ENCODE measurements at regions not wholly inside any gene's neighbourhood (a gene's known extent, or its start where the extent isn't known, plus 50 kb on each side); places are given as distances from the start of the nearest gene placed in this dataset.
"Not testable (repeated sequence)": the region's sequence is repeated elsewhere in the genome, so short reads cannot be mapped to it uniquely, and the experiment has no call there.

DNA sequence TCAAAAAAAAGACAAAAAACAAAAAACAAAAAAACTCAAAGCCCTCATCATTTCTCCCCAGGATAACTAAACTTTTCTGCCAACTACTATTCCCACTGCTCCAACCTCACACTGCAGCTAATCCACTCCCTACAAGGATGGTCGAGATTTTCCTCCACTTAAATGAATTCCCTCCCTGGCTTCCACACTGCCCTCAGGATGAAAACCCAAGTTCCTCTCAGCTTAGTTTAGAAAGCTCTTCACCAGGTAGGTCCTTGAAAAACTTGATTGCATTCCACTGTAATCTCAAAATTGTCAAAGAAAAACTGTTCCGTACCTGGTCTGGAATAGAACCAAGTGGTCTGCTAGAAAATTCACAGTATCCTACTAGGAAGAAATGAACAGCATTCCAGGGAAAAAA, 294.3 kb upstream of the KLF14 start:
- no peak for DNase-seq

- no peak for DNase-seq
These were observed 295.0 kb upstream of the KLF14 start for GRCh38 chr7:131029002-131029401.

- no peak for DNase-seq
These were observed 296.4 kb upstream of the MKLN1 start for GRCh38 chr7:131031099-131031868.

DNA sequence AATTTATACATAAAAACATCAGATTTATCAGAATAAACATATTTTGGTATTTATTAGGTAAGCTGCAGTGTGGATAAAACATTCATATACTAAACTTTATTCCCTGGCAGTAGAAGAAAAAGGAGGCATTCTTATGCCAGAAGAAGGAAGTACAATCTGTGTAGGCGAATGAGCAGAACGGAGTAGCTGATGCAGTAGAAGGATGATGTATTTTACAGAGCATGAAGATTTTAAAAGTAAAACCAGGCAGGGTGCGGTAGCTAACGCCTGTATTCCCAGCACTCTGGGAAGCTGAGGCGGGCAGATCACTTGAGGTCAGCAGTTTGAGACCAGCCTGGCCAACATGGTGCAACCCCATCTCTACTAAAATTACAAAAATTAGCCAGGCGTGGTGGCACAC, 294.9 kb upstream of the MKLN1 start:
- DNase-seq = no peak

DNA sequence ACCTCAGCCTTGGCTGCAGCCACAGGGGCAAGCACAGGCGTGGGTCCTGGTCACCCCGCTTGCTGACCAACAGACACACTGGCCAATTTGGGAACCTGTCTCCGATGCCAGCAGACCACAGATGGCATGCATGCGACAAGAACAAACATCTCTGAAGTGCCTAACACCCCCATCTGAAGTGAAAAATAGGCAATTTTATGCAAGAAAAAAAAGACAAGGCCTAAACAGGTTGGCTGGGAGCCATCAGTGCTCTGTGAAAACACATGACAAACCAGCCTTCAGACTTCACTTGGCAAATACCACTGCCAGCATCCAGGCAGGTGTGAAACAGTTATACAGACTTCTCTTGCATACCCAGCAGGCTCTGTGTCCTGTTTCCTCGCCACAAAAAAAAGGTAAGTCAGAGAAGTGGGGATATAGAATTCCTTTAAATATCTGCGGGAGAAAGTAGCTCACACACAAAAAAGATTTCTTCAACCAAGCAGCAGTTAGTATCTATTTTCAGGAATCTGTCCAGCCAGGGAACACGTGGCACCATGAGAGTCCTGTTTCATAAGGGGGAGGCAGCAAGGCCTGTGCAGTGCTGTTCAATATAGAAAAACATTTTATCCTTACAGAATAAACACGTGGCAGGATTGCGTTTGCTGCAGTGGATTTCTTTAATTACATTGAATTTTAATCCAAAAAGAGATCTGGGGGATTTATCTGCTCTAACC, 293.4 kb upstream of the MKLN1 start:
- no peak for DNase-seq

DNA sequence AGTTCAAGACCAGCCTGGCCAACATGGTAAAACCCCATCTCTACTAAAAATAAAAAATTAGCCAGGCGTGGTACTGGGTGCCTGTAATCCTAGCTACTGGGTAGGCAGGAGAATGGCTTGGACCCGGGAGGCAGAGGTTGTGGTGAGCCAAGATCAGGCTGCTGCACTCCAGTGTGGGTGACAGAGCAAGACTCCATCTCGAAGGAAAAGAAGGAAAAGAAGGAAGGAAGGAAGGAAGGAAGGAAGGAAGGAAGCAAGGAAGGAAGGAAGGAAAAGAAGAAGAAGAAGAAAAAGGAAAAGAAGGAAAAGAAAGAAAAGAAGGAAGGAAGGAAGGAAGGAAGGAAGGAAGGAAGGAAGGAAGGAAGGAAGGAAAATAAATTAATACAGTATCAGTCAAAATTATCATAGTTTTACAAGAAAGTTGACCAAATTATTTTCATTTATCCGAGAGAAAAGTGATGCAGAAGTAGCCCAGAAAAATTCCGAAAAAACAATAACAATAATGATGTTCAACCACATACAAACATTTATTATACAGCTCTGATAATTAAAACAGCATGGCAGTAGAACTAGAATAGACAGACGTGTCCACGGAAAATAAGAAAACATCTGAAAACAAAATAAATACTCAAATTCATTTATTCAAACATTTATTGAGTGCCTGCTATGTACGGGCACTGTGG, 292.4 kb upstream of the MKLN1 start:
- no peak for DNase-seq

DNA sequence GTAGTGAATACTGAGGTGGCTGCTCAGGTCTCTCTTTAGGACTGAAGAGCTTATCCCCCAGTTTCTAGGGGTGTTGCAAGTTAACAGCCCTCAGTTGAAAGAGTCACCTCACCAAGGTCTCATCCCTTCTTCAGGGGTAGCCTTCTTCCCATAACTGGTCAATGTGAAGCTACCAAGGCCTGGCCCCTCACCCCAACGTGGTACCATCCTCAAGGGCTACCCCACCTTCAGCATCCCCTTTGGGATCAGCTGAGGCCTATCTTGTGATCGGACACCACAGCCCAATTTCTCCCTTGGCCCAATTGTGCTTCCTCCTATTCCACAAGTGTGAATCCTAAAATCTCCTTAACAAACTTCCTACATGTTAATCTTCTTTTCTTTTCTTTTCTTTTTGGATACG, 289.5 kb upstream of the MKLN1 start:
- no peak for DNase-seq

DNA sequence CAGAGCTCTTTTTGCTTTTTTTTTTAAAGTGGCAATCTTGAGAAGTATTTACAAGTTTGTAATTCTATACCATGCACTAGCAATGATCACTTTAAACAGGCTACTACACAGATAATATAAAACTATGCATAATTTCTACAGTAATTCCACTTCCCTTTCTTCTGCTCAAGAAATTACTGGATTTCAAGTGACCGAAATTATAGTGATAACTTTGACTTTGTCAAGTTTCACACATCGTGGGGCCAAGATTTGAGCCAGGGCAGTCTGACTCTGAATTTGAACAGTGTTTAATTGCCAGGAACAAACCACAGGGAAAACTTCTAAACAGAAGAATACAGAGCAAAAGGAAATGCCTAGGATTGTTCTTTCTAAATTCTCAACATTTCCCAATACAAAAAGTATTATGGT, 288.3 kb upstream of the MKLN1 start:
- no peak for DNase-seq

DNA sequence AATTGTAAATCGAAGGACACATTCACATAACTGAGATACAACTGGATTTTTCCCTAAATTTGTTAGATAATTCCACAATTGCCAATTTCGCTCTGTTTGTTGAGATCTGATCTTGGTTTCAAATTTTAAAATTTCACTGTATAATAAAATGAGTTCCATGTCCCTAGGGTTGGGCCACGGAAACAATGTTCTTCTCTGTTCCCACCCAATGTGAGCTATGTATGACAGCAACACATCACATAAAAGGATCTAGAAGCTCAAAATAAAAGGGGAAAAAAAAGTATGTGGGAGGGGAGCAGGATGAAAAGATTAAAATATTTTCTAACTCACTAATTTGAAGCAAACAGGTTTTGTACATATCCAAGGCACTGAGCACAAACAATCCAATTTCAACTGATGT, 287.8 kb upstream of the MKLN1 start:
- DNase-seq = no peak

GRCh38 chr7:131040467-131040932, 287.2 kb upstream of the MKLN1 start:
- DNase-seq = peak; percentile 68

DNA sequence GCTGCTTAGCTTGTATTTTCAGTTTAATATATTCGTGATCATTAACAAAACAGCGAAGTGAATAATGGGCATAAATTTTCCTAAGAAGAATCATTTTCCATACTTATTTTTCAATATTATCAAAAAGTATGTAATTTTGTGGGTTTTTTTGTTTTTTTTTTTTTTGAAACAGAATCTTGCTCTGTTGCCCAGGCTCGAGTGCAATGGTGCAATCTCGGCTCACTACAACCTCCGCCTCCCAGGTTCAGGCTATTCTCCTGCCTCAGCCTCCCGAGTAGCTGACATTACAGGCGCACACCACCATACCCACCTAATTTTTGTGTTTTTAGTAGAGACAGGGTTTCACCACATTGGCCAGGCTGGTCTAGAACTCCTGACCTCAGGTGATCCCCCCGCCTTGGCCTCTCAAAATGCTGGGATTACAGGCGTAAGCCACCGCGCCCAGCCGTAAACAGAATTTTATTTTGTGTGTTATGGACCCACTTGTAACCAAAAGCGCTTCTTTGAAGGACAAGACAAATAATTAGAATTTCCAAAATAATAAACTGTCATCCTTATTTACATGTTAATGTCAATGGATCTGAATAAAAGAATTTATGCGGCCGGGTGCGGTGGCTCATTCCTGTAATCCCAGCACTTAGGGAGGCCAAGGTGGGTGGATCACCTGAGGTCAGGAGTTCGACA, 286.5 kb upstream of the MKLN1 start:
- DNase-seq = not testable (repeated sequence)

DNA sequence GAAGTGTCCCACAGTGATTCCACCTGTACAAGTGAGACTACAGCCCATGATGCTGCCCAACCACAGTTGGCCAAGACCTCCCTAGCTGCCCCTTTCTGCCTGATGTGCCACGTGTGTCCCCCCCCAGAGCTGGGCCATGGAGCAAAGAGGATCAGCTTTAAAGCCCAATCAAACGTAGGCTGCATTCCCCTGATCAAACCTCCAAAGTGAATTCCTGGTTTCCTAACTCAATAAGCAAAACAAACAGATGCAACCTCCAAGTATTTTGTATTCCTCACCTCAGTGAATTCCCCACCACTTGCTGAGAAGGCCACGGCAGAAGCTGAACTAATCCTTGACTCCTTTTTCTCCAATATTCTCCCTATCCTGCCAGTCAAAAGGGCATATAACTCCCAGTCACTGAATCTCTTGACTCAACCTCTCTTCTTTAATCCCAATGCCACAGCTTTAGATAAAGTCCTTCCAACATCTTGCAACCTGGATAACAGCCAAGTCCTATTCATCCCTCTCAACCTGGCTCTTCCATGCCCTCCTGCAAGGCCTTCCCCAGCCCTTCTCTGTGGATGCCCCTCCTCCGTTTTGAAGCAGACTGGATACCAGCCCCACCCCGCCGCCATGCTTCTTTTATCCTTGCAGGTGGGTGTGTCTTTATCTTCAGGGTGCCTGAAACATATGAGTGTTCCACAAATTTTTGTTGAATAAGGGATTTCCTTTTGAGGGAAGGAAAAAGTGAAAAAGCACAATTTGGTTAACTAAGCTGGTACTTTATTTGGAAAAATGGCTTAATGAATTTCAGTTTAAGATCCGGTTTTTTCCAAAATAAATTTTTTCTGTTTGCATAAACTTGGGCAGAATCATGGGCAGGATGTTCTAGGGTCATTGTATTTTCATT, 285.2 kb upstream of the MKLN1 start:
- DNase-seq = peak; percentile 41

DNA sequence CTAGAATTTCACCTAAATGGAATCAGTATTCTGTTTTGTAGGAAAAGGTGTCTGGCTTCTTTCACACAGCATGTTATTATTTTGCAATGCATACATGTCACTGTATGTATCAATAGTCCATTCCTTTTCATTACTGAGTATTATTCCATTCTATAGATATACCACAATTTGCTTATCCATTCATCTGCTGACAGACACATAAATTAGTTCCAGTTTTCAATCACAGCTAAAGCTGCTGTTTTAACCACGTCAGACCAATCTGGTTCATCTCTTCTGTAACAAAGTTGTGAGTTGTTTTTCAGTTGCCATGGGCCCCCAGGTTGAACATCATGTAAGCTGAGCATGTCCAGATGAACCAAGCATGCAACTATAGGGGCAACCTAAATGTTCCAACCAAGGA, 282.1 kb upstream of the MKLN1 start:
- DNase-seq = no peak

GRCh38 chr7:131046246-131046645, 281.4 kb upstream of the MKLN1 start:
- DNase-seq = no peak

DNA sequence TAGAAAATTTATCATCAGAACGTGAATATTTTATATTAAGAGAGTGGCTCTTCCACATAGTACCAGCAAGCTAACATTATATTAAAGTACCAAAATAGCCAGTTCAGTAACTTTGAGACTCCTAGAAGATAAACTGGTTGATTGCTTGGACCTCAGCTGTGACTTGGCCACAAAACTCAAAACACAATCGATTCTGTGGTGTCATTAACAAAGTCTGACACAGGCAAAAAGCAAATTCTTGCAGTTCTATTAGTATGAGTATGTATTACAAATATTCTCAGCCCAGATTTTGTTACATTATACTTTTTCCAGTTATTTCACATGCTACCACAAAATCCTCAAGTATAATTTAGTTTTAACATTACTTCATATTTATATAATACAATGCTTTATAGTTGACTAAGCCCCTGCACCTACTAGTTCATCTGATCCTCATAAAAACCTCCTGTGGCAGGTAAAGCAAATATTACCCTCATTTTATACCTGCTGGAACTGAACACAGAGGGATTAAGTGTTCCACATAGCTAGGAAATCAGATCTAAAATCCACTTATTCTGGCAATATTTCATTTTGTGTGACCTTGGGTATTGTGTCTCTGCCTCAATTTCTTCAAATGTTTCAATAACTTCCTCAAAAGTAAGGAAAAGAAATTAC, 279.9 kb upstream of the MKLN1 start:
- DNase-seq = no peak

DNA sequence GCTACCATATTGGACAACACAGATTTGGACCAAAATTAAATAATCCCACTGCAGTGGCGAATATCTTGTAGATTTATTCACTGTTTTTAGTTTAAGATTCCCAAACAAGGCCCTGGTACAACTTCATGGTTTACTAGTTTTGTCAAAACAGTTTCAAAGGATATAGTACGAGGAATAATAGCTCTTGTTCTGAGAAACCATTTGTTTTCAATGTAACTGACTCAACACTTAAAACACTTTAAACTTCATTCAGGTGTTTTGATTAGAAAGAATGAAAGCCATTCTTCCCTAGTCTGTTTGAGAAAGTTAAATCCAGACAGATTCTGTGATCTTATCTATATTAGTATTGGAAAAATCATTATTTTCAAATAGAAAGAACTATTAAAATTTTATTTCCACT, 276.4 kb upstream of the MKLN1 start:
- DNase-seq = no peak

GRCh38 chr7:131052285-131052904, 275.3 kb upstream of the MKLN1 start:
- DNase-seq = no peak

DNA sequence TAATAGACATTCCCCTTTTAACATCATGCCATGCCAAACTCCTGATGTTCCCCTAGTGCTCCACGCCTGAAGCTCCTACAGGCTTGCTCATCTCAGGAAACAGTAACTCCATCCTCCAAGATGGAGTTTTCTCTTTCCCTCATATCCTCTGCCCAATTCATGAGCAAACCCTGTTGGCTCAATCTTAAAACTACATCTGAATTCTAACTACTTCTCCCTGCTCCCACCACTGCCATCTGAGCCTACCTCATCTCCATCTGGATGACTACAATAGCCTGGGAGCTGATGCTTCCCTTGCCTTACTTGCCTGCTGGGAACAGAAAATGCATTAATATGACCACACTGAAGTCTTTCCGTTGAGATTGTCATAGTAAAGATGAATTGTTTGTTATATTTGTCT, 271.7 kb upstream of the MKLN1 start:
- DNase-seq = no peak

DNA sequence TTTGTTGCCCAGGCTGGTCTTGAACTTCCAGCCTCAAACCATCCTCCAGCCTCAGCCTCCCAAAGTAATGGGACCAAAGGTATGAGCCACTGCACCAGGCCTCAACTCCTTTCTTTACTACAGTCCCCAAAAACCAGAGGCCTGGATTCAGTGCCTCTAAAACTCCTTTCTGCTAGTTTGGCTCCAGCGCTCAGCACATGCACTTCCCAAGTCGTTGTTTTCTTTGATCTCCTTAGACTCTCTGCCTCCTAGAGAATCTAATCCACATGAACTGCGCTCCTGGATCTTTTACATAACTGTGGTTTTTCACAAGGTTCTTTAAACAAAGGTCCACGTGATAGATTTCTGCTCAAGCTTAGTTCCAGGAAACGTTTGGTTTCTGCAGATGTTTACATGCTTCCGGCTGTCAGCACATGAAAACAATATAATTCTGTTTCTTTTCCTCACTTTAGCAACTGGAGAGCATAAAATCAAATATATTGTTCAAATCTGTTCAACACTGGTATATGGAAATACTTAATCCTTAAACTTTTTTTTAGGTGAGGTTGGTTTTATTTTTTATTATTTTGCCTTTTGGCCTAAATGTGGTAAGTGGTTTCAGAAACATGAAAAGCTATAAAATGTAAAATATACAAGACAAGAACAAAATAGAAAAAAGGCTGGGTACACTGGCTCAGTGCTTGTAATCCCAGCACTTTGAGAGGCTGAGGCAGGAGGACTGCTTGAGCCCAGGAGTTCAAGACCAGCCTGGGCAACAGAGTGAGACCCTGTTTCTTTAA, 270.5 kb upstream of the MKLN1 start:
- DNase-seq = no peak

GRCh38 chr7:131057794-131058070, 269.9 kb upstream of the MKLN1 start:
- no peak for DNase-seq
